NCI-H82 treated with DMSO at 0.1 percent for 48 hours (cell line): ENCODE measurements at regions not wholly inside any gene's neighbourhood (a gene's known extent, or its start where the extent isn't known, plus 50 kb on each side); places are given as distances from the start of the nearest gene placed in this dataset.
A peak's percentile ranks its signal among the peaks of the same experiment; 100 is the strongest.
"Not testable (repeated sequence)": the region's sequence is repeated elsewhere in the genome, so short reads cannot be mapped to it uniquely, and the experiment has no call there.

Experiments
- DNase-seq: peaks from one replicate; lab custom pipeline; 2025; ENCODE audit not compliant: unreplicated experiment; lab: John Stamatoyannopoulos, UW

GRCh38 chr10:121690152-121690848 lies 92.1 kb upstream of the FGFR2 start:
- no peak for DNase-seq

DNA sequence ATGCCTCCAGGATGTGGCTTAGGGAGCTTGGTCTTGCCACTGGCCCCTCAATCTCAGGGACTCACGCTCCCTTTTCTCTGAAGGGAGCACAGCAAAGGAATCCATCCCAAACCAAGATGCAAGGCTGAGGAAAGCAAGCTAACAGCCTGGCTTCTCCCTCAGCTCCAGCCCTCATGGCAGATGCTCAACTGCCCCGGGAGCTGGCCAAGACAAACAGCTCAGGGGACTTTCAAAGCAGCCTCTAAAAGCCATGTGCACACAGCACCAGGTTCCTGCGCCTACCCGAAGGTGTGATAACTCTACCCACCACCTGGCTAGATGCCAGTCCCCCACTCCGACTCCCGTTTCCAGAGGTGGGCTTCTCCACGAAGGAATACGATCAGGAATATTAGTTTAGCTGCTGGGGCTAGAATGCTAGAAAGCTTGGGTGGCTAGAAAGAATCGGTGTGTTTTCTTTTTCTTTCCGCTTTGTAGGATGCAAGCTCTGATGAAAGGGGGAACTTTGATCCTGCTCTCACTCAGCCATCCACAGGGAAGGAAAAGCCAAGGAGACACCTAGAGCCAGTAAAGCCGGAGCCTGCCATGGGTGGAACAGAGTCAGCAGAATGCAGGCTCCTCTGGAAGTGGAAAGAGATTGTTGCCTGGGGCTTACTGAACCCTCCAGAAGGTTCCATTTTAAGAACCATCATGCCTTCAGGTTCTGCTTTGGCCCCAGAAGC lies 89.0 kb upstream of the FGFR2 start:
- DNase-seq = no peak

DNA sequence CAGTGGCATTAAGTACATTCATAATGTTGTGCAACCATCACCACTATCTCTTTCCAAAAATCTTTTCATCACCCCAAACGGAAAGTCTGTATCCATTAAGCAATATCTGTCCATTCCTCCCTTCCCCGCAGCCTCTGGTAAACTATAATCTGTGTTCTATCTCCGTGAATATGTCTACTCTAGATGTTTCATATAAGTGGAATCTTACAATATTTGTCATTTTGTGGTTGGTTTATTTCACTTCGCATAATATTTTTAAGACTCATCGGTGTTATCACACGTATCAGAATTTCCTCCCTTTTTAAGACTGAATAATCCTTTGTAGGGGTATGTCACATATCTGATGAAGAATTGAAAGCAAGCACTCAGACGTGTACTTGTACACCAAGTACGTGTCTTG lies 86.0 kb upstream of the FGFR2 start:
- DNase-seq = no peak

DNA sequence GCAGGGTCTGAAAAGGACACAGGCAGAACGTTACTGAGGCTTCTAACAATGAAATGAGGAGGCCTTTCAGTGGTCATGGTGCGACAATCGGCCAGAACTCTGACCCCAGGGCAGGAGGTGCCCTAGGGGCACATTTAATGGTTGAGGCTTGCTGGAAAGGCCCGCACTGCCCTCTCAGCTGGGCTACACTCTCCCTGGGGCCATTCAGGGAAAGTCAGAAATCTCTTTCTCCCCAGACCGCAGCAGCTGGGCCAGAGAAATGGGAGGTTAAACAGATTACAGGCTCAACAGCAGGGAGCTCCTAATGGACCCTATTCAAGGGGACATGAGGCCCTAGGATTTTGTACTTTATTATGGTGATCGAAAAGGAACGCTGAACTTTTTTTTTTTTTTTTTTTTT lies 85.6 kb upstream of the FGFR2 start:
- DNase-seq = peak; percentile 58

DNA sequence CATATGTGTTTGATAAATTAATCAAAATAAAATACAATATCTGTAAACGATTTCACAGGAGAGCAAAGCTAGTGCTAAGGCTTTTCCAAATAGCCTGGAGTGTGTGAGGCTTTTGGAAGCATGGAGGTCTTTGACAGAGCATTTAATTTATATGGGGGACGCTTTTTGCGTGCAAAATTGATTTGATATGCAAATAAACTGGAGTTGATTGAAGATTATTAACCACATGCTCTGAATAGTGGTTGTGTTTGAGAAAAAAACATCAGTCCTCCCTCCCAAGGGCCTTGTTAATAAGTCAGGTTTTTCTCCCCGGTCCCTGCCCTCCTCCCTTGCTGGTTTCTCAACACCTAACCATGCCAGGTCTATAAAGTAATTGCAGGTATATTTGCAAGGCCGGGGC lies 85.1 kb upstream of the FGFR2 start:
- DNase-seq = no peak

GRCh38 chr10:121681997-121682687 lies 83.9 kb upstream of the FGFR2 start:
- no peak for DNase-seq

- peak; percentile 75 for DNase-seq
These were observed 82.8 kb upstream of the FGFR2 start for GRCh38 chr10:121680879-121681655.

GRCh38 chr10:121679916-121680315 lies 81.7 kb upstream of the FGFR2 start:
- DNase-seq = no peak

DNA sequence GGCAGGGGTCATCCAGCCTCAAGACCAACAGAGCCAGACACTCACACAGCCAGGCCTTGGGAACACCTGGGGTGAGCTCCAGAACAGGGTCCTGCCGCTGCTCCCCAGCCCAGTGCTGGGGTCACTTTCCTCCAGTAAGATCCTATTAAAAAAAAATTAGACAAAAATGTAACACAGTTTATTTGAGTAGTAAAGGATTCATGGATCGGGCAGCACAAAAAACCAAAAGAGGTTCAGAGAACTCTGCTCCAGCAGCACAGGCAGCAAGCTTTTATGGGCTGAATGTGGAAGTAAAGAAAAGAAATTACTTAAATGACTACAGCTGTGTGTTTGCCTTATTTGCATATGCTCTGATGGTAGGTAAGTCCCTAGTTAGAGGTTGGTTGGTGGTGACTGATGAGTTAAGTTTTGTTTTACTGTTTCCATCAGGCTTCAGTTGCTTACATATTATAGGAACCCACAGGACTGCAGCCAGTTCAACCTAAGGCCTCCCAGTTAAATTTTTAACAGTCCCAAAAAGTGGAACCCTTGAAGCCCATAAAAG lies 80.5 kb upstream of the FGFR2 start:
- no peak for DNase-seq

GRCh38 chr10:121677880-121678279 lies 79.6 kb upstream of the FGFR2 start:
- no peak for DNase-seq

DNA sequence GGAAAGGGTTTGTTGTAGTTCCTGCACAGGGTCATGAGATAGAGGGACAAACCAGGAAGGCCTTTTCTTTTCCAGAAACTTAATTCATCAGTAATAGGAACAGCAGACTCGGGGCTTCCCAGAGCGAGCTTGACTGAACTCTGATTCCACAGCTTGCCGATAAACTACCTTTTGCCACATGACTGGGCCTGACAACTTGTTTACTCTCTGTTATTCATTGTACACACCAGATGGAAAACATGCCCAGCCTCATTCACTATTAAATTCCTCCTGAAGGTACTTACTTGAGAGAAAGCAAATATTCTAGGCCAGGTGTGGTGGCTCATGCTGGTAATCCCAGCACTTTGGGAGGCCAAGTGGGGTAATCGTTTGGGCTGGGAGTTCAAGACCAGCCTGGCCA lies 77.1 kb upstream of the FGFR2 start:
- DNase-seq = no peak

GRCh38 chr10:121674885-121675284 lies 76.6 kb upstream of the FGFR2 start:
- no peak for DNase-seq

DNA sequence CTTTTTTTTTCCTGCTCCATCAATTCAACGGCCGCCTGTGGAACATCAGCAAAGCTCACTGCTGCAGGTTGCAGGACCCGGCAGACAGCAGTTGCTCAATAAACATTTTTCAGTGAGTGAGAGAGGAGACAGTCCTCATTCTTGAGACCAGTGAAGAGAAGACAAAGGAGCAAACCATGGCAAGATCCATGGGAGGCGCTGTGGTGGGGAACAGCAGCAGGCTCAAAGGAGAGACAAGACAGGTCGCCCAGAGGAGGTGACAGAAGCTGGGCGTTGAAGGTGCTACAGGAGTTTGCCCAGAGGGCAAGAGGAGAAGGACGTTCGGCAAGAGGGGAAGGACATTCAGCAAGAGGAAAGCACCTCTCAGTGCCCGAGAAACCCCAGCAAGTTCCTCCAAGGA lies 74.5 kb upstream of the FGFR2 start:
- DNase-seq = no peak

- not testable (repeated sequence) for DNase-seq
These were observed 71.6 kb upstream of the FGFR2 start for GRCh38 chr10:121669840-121670239.

- no peak for DNase-seq
These were observed 70.8 kb upstream of the FGFR2 start for GRCh38 chr10:121669028-121669374.

GRCh38 chr10:121668314-121669027 lies 70.2 kb upstream of the FGFR2 start:
- DNase-seq = peak; percentile 64

DNA sequence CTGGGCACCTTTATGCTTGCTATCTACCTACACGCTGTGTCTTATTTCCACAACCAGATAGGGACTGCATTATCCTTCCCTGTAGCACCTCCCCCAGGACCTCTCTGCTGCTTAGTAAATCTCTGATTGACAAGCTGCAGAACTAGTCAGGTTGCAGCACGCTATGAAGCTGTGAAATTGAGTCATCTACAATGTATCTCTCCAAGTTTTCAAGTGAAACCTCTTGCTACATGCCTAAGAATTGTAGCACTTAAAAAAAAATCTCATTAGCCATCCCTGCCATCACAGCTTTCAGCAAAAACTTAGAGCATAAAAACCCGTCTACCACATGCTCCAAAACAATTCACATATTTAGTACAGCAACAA lies 69.7 kb upstream of the FGFR2 start:
- peak; percentile 5 for DNase-seq

- no peak for DNase-seq
These were observed 67.6 kb upstream of the FGFR2 start for GRCh38 chr10:121665809-121666208.

GRCh38 chr10:121664671-121665070 lies 66.4 kb upstream of the FGFR2 start:
- DNase-seq = no peak
